Trophoblast cell (in vitro differentiated cells and primary cell): ENCODE measurements at regions not wholly inside any gene's neighbourhood (a gene's known extent, or its start where the extent isn't known, plus 50 kb on each side); places are given as distances from the start of the nearest gene placed in this dataset.

ENCODE experiments used
- DNase-seq, 2 donors: peaks; one replicate each; pipeline ENCODE4 v3.0.0-alpha.2; 2016
- H2AFZ ChIP-seq: 2 replicates; pipeline ENCODE4 v1.6.1; 2013; ENCODE audit warnings: low read length, moderate library complexity, mild to moderate bottlenecking; ENCODE audit not compliant: insufficient read depth, poor library complexity
- H2AK5ac ChIP-seq: 2 replicates; pipeline ENCODE4 v1.6.1; 2013; ENCODE audit warnings: mild to moderate bottlenecking, low read length
- H2BK120ac ChIP-seq: 2 replicates; pipeline ENCODE4 v1.6.1; 2013; ENCODE audit warnings: low read length, mild to moderate bottlenecking, moderate library complexity; ENCODE audit not compliant: insufficient read depth, poor library complexity
- H2BK12ac ChIP-seq: 2 replicates; pipeline ENCODE4 v1.6.1; 2013; ENCODE audit warnings: mild to moderate bottlenecking, low read length, moderate library complexity
- H2BK5ac ChIP-seq: 2 replicates; pipeline ENCODE4 v1.6.1; 2013; ENCODE audit warnings: low read length, low read depth, moderate library complexity, mild to moderate bottlenecking; ENCODE audit not compliant: poor library complexity
- H3K14ac ChIP-seq: 2 replicates; pipeline ENCODE4 v1.6.1; 2013; ENCODE audit warnings: mild to moderate bottlenecking, low read length
- H3K18ac ChIP-seq: 2 replicates; pipeline ENCODE4 v1.6.1; 2013; ENCODE audit warnings: mild to moderate bottlenecking, low read length
- H3K23ac ChIP-seq: 2 replicates; pipeline ENCODE4 v1.6.1; 2013; ENCODE audit warnings: low read length
- H3K27ac ChIP-seq: 2 replicates; pipeline ENCODE4 v1.5.1; 2013; ENCODE audit warnings: low read depth, mild to moderate bottlenecking, inconsistent platforms, low read length, moderate library complexity
- H3K27me3 ChIP-seq: 2 replicates; pipeline ENCODE4 v1.6.1; 2013; ENCODE audit warnings: inconsistent platforms, mild to moderate bottlenecking, low read length, moderate library complexity; ENCODE audit not compliant: insufficient read depth
- H3K36me3 ChIP-seq, 2 experiments: 1 replicate in 1 of 2; 2 replicates in 1 of 2; pipeline ENCODE4 v1.6.1; 2013; ENCODE audit warnings: low read length in 2 of 2, mild to moderate bottlenecking in 2 of 2, moderate library complexity in 1 of 2; ENCODE audit not compliant: insufficient read depth in 2 of 2, control insufficient read depth in 1 of 2
- H3K4ac ChIP-seq: 2 replicates; pipeline ENCODE4 v1.6.1; 2013; ENCODE audit warnings: low read depth, mild to moderate bottlenecking, low read length, moderate library complexity
- H3K4me1 ChIP-seq, 2 experiments: 1 replicate in 1 of 2; 2 replicates in 1 of 2; pipeline ENCODE4 v1.6.1; 2013; ENCODE audit warnings: low read length in 2 of 2, mild to moderate bottlenecking in 2 of 2, moderate library complexity in 1 of 2; ENCODE audit not compliant: insufficient read depth in 2 of 2, control insufficient read depth in 1 of 2
- H3K4me2 ChIP-seq: 2 replicates; pipeline ENCODE4 v1.6.1; 2013; ENCODE audit warnings: inconsistent platforms, mild to moderate bottlenecking, low read length, moderate library complexity
- H3K4me3 ChIP-seq: 2 replicates; pipeline ENCODE4 v1.5.1; 2013; ENCODE audit warnings: mild to moderate bottlenecking, low read depth, low read length, inconsistent platforms
- H3K79me1 ChIP-seq: one replicate; pipeline ENCODE4 v1.6.1; 2013; ENCODE audit warnings: low read length
- H3K79me2 ChIP-seq: 2 replicates; pipeline ENCODE4 v1.6.1; 2013; ENCODE audit warnings: low read length, mild to moderate bottlenecking; ENCODE audit not compliant: control insufficient read depth, insufficient read depth, poor library complexity
- H3K9ac ChIP-seq: 2 replicates; pipeline ENCODE4 v1.6.1; 2013; ENCODE audit warnings: mild to moderate bottlenecking, low read length
- H3K9me3 ChIP-seq: 2 replicates; pipeline ENCODE4 v1.6.1; 2013; ENCODE audit warnings: low read depth, mild to moderate bottlenecking, control low read depth, inconsistent platforms, low read length; ENCODE audit not compliant: insufficient read depth
- H4K12ac ChIP-seq: 2 replicates; pipeline ENCODE4 v1.6.1; 2013; ENCODE audit warnings: low read depth, mild to moderate bottlenecking, low read length, moderate library complexity
- H4K8ac ChIP-seq: 2 replicates; pipeline ENCODE4 v1.6.1; 2013; ENCODE audit warnings: low read depth, mild to moderate bottlenecking, low read length, moderate library complexity
- H4K91ac ChIP-seq: one replicate; pipeline ENCODE4 v1.6.1; 2013; ENCODE audit warnings: low read depth, mild to moderate bottlenecking, low read length, moderate library complexity
- WGBS: extraction: QIAGEN DNeasy Blood & Tissue Kit; methylation state at CpG from one replicate; pipeline ENCODE4 v1.1.7; 2013; ENCODE audit warnings: missing lambda C conversion rate; ENCODE audit not compliant: insufficient read length, insufficient coverage; ENCODE audit errors: extremely low coverage; 5-methylcytosine and 5-hydroxymethylcytosine counted together

DNA sequence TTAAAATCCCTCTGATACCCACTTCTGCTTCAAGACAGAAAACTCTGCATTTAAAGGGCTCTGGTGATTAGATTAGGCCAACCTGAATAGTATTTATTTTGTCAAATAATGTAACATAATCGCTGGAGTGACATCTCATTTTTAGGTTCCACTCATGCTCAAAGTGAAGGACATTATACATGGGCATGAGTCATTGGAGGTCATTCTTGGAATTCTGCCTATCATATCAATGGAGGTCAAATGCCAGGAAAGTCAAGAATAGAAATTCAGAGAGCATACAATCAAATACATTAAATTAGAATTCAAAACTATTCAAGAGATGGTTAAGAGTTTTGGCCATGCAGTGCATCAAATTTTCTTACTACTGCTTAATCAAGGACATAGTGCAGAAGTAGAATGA is 50.8 kb upstream of the PRSS1 start:
- Histone ChIP-seq H3K4me1 (no peaks in the 10 kb centered on the region), H4K12ac (no peak overlapping the region), H3K4ac (no peak overlapping the region), H3K4me3 (no peak overlapping the region), H2BK12ac (no peak overlapping the region), H3K4me2 (no peak overlapping the region), H3K79me1 (no peaks in the 10 kb centered on the region), H2AFZ (no peak overlapping the region), H3K79me2 (no peaks in the 10 kb centered on the region), H4K91ac (no peak overlapping the region), H4K8ac (no peak overlapping the region), H3K27ac (no peak overlapping the region), H3K36me3 (no peaks in the 10 kb centered on the region), H3K14ac (no peak overlapping the region), H3K9ac (no peak overlapping the region), H3K9me3 (no peaks in the 10 kb centered on the region), H3K27me3 (no peaks in the 10 kb centered on the region), H2BK120ac (no peak overlapping the region), H2BK5ac (no peak overlapping the region), H3K18ac (no peak overlapping the region), H2AK5ac (no peak overlapping the region), H3K23ac (no peak overlapping the region)
- no CpG with 5 or more reads among the region's 1 CpG for WGBS
- no peak for DNase-seq

DNA sequence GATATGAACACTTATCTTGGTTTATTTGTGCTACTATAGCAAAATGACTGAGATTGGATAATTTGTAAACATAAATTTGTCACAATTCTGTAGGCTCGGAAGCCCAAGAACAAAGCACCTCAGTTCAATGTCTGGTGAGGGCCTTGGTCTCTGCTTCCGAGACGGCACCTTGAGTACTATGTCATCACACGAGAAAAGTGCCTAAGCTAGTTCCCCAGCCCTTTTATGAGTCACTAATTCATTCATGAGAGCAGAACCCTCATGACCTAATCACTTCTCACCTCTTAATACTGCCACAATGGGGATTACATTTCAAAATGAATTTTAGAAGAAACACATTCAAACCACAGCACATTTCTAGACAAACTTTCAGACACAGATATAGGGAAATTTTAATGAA is 52.0 kb upstream of the PRSS1 start:
- Histone ChIP-seq H2AK5ac (no peak overlapping the region), H3K36me3 (no peaks in the 10 kb centered on the region), H2AFZ (no peak overlapping the region), H4K8ac (no peak overlapping the region), H3K14ac (no peak overlapping the region), H3K9ac (no peak overlapping the region), H2BK12ac (no peak overlapping the region), H3K23ac (no peak overlapping the region), H4K91ac (no peak overlapping the region), H3K4me2 (no peak overlapping the region), H3K4me1 (no peaks in the 10 kb centered on the region), H3K79me1 (no peaks in the 10 kb centered on the region), H3K4ac (no peak overlapping the region), H3K9me3 (no peaks in the 10 kb centered on the region), H3K4me3 (no peak overlapping the region), H4K12ac (no peak overlapping the region), H3K18ac (no peak overlapping the region), H3K79me2 (no peaks in the 10 kb centered on the region), H2BK120ac (no peak overlapping the region), H3K27me3 (no peaks in the 10 kb centered on the region), H2BK5ac (no peak overlapping the region), H3K27ac (no peak overlapping the region)
- peak in 1 of 2 donors; percentile 4 for DNase-seq
- WGBS, result no CpG with 5 or more reads among the region's 4 CpGs

DNA sequence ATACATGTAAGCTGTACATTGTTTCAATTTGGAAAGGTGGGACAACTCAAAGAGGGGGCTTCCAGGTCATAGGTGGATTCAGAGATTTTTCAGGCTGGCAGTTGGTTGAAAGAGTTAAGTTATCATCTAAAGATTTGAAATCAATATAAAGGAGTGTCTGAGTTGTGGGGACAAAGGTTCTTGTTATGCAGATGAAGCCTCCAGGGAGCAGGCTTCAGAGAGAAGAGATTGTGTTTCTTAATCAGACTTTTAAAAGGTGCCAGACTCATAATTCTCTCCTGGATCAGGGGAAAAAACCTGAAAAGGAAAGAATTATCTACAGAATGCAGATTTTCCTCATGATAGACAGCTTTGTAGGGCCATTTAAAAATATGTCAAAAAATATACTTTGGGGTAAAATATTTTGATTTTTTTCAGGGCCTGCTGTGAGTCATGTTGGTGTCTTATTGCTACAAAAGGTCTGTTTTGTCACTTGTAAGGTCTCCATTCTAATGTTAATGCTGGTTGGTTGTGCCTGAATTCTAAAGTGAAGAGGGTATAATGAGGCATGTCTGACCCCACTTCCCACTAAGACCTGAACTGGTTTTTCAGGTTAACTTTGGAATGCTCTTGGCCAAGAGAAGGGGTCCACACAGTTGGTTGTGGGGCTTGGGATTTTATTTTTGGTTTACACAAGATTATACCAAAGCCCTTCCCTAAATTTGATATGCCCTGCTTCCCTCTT is 52.7 kb upstream of the PRSS1 start:
- Histone ChIP-seq H3K27me3 (no peaks in the 10 kb centered on the region), H3K27ac (no peak overlapping the region), H4K12ac (no peak overlapping the region), H3K4me3 (no peak overlapping the region), H4K91ac (no peak overlapping the region), H3K23ac (no peak overlapping the region), H2BK5ac (no peak overlapping the region), H2BK120ac (no peak overlapping the region), H3K4ac (no peak overlapping the region), H3K4me1 (no peaks in the 10 kb centered on the region), H3K9ac (no peak overlapping the region), H2AFZ (no peak overlapping the region), H3K4me2 (no peak overlapping the region), H3K79me1 (no peaks in the 10 kb centered on the region), H3K79me2 (no peaks in the 10 kb centered on the region), H3K36me3 (no peaks in the 10 kb centered on the region), H3K9me3 (no peaks in the 10 kb centered on the region), H2AK5ac (no peak overlapping the region), H3K18ac (no peak overlapping the region), H3K14ac (no peak overlapping the region), H2BK12ac (no peak overlapping the region), H4K8ac (no peak overlapping the region)
- no peak for DNase-seq

DNA sequence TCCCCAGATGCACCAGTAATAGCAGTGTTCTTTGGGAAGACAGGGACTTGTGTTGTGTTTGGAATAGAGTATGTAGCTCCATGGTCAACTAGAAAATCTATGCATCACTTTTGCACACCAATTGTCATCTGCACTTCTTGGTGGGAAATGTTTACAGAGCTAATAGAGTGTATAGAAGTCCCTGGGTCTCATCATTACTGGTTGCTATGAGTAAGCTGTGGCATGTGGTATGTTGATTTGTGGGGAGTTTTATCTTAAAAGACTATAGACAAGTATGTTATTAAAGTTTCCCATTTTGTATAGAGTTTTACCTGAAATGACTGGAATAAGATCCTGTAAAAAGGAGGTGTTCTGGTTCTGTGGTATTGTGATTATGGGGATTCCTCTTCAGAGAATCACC is 55.4 kb upstream of the PRSS1 start:
- Histone ChIP-seq H3K14ac (no peak overlapping the region), H4K12ac (no peak overlapping the region), H3K27me3 (no peaks in the 10 kb centered on the region), H3K79me1 (no peaks in the 10 kb centered on the region), H3K79me2 (no peaks in the 10 kb centered on the region), H4K8ac (no peak overlapping the region), H2AK5ac (no peak overlapping the region), H3K9me3 (no peaks in the 10 kb centered on the region), H3K9ac (no peak overlapping the region), H2BK120ac (no peak overlapping the region), H2BK12ac (no peak overlapping the region), H3K4me3 (no peak overlapping the region), H3K23ac (no peak overlapping the region), H4K91ac (no peak overlapping the region), H2AFZ (no peak overlapping the region), H2BK5ac (no peak overlapping the region), H3K27ac (no peak overlapping the region), H3K4ac (no peak overlapping the region), H3K18ac (no peak overlapping the region), H3K4me1 (no peaks in the 10 kb centered on the region), H3K36me3 (no peaks in the 10 kb centered on the region), H3K4me2 (no peak overlapping the region)
- no peak for DNase-seq
